ENCODE measurements at regions not wholly inside any gene's neighbourhood (a gene's known extent, or its start where the extent isn't known, plus 50 kb on each side); places are given as distances from the start of the nearest gene placed in this dataset.

GRCh38 chr1:9451081-9451480, 88.2 kb upstream of the SLC25A33 start:
- Mint-ChIP-seq H3K4me3 (no peak overlapping the region), H3K27ac (no peak overlapping the region), H3K36me3 (ENCODE audit: low read depth) (no peaks in the 10 kb centered on the region), H3K4me1 (peaks cover 10% of the 10 kb centered on the region), H3K27me3 (ENCODE audit: insufficient read depth, low read depth, poor library complexity) (peaks cover 4% of the 10 kb centered on the region), H3K9me3 (no peaks in the 10 kb centered on the region)
- Histone ChIP-seq H3K27ac (ENCODE audit: low read depth) (no peak overlapping the region), H3K36me3 (ENCODE audit: insufficient read depth) (no peaks in the 10 kb centered on the region), H3K4me3 (no peak overlapping the region), H4K20me1 (replicated peaks; ENCODE audit: insufficient read depth) (no peaks in the 10 kb centered on the region), H3K4me2 (no peak overlapping the region), H3K27me3 (ENCODE audit: insufficient read depth) (no peaks in the 10 kb centered on the region), H3K9me2 (ENCODE audit: insufficient read depth) (no peaks in the 10 kb centered on the region), H3K4me1 (ENCODE audit: insufficient read depth) (peaks cover 4% of the 10 kb centered on the region; the same call in 1 of the 2 replicates), H2AFZ (no peak overlapping the region), H3K79me2 (replicated peaks; ENCODE audit: insufficient read depth) (no peaks in the 10 kb centered on the region), H3F3A (replicated peaks; ENCODE audit: low read depth) (0 out of 2 replicates have a peak, but pooled peaks cover 4% of the 10 kb centered on the region)
- ATAC-seq (no peak), DNase-seq (ENCODE audit: low spot score) (no peak)
- TF ChIP-seq ZNF331 (CRISPR knock-in tag; IDR thresholded peaks at IDR 0.05; ENCODE audit: low read depth) (no peak), EZH2 (IDR thresholded peaks at IDR 0.05; ENCODE audit: low read depth, unreplicated experiment) (no peak), CREB1 (CRISPR knock-in tag; IDR thresholded peaks at IDR 0.05; ENCODE audit: low read depth) (no peak), STAT1 (IDR thresholded peaks at IDR 0.05; ENCODE audit: unreplicated experiment) (no peak), EZH2phosphoT487 (IDR thresholded peaks at IDR 0.05; ENCODE audit: unreplicated experiment) (no peak), REST (IDR thresholded peaks at IDR 0.05; ENCODE audit: unreplicated experiment) (no peak), JUNB (IDR thresholded peaks at IDR 0.05; ENCODE audit: unreplicated experiment) (no peak), ZNF114 (CRISPR knock-in tag; IDR thresholded peaks at IDR 0.05) (no peak), POLR2AphosphoS5 (IDR thresholded peaks at IDR 0.05; ENCODE audit: low read depth) (no peak)
- TF ChIP-seq, protein P1, sequence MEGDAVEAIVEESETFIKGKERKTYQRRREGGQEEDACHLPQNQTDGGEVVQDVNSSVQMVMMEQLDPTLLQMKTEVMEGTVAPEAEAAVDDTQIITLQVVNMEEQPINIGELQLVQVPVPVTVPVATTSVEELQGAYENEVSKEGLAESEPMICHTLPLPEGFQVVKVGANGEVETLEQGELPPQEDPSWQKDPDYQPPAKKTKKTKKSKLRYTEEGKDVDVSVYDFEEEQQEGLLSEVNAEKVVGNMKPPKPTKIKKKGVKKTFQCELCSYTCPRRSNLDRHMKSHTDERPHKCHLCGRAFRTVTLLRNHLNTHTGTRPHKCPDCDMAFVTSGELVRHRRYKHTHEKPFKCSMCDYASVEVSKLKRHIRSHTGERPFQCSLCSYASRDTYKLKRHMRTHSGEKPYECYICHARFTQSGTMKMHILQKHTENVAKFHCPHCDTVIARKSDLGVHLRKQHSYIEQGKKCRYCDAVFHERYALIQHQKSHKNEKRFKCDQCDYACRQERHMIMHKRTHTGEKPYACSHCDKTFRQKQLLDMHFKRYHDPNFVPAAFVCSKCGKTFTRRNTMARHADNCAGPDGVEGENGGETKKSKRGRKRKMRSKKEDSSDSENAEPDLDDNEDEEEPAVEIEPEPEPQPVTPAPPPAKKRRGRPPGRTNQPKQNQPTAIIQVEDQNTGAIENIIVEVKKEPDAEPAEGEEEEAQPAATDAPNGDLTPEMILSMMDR (conservative IDR thresholded peaks at IDR 0.05; ENCODE audit: low read depth in 2 of 2), result no peak
- TF ChIP-seq, protein P2, sequence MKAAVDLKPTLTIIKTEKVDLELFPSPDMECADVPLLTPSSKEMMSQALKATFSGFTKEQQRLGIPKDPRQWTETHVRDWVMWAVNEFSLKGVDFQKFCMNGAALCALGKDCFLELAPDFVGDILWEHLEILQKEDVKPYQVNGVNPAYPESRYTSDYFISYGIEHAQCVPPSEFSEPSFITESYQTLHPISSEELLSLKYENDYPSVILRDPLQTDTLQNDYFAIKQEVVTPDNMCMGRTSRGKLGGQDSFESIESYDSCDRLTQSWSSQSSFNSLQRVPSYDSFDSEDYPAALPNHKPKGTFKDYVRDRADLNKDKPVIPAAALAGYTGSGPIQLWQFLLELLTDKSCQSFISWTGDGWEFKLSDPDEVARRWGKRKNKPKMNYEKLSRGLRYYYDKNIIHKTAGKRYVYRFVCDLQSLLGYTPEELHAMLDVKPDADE (IDR thresholded peaks at IDR 0.05), result no peak
- TF ChIP-seq, protein P3, sequence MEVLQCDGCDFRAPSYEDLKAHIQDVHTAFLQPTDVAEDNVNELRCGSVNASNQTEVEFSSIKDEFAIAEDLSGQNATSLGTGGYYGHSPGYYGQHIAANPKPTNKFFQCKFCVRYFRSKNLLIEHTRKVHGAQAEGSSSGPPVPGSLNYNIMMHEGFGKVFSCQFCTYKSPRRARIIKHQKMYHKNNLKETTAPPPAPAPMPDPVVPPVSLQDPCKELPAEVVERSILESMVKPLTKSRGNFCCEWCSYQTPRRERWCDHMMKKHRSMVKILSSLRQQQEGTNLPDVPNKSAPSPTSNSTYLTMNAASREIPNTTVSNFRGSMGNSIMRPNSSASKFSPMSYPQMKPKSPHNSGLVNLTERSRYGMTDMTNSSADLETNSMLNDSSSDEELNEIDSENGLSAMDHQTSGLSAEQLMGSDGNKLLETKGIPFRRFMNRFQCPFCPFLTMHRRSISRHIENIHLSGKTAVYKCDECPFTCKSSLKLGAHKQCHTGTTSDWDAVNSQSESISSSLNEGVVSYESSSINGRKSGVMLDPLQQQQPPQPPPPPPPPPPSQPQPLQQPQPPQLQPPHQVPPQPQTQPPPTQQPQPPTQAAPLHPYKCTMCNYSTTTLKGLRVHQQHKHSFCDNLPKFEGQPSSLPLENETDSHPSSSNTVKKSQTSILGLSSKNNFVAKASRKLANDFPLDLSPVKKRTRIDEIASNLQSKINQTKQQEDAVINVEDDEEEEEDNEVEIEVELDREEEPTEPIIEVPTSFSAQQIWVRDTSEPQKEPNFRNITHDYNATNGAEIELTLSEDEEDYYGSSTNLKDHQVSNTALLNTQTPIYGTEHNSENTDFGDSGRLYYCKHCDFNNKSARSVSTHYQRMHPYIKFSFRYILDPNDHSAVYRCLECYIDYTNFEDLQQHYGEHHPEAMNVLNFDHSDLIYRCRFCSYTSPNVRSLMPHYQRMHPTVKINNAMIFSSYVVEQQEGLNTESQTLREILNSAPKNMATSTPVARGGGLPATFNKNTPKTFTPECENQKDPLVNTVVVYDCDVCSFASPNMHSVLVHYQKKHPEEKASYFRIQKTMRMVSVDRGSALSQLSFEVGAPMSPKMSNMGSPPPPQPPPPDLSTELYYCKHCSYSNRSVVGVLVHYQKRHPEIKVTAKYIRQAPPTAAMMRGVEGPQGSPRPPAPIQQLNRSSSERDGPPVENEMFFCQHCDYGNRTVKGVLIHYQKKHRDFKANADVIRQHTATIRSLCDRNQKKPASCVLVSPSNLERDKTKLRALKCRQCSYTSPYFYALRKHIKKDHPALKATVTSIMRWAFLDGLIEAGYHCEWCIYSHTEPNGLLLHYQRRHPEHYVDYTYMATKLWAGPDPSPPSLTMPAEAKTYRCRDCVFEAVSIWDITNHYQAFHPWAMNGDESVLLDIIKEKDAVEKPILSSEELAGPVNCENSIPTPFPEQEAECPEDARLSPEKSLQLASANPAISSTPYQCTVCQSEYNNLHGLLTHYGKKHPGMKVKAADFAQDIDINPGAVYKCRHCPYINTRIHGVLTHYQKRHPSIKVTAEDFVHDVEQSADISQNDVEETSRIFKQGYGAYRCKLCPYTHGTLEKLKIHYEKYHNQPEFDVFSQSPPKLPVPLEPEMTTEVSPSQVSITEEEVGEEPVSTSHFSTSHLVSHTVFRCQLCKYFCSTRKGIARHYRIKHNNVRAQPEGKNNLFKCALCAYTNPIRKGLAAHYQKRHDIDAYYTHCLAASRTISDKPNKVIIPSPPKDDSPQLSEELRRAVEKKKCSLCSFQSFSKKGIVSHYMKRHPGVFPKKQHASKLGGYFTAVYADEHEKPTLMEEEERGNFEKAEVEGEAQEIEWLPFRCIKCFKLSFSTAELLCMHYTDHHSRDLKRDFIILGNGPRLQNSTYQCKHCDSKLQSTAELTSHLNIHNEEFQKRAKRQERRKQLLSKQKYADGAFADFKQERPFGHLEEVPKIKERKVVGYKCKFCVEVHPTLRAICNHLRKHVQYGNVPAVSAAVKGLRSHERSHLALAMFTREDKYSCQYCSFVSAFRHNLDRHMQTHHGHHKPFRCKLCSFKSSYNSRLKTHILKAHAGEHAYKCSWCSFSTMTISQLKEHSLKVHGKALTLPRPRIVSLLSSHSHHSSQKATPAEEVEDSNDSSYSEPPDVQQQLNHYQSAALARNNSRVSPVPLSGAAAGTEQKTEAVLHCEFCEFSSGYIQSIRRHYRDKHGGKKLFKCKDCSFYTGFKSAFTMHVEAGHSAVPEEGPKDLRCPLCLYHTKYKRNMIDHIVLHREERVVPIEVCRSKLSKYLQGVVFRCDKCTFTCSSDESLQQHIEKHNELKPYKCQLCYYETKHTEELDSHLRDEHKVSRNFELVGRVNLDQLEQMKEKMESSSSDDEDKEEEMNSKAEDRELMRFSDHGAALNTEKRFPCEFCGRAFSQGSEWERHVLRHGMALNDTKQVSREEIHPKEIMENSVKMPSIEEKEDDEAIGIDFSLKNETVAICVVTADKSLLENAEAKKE (CRISPR knock-in tag; IDR thresholded peaks at IDR 0.05), result no peak

Measured in GM23338 (cell line).